ENCODE measurements at regions not wholly inside any gene's neighbourhood (a gene's known extent, or its start where the extent isn't known, plus 50 kb on each side); places are given as distances from the start of the nearest gene placed in this dataset.
"Not testable (repeated sequence)": the region's sequence is repeated elsewhere in the genome, so short reads cannot be mapped to it uniquely, and the experiment has no call there.

DNA sequence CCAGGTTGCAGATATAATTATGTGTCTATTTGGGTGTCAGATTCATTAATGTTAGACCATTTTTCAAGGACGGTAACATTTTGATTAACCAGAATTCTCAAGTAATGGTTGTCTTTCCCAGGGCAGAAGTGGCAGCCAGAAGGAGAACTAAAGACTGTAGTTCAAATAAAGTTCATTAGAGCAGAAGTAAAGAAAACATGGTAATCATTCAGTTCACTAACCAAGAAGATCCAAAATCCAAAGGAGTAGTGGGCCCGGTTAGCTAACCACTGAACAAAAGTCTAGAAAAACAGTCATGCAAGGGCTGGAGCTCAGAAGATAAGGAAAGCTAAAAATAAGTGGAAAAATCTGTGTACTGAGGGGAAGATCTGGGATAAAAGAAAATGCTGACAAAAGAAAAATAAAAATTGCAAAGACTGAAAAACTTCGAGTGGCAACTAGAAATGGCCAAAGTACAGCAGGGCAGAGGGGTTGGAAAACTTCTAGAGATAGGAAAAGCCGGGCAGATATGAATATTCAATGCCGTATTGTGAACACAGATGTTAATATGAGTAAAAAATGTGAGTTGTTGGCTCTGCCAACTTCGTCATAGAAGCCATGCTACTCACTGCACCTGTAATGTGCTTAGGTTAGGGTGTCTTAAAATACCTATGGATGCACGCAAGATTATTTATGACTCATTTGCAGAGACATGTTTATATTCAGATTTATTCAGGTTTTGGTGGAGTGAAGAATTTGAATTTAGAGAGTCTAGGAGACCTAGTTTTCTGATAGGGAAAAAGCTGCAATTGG lies 925.9 kb downstream of the LTN1 start:
- no peak for TF ChIP-seq CTCF (conservative IDR thresholded peaks at IDR 0.05; ENCODE audit: low read depth)
- POLR2A ChIA-PET (ENCODE audit: low non-redundant PET) = no interaction called here
- no peak for DNase-seq (ENCODE audit: low spot score)
- CTCF ChIA-PET = no interaction called here
- no peak overlapping the region for H3K27ac ChIP-seq

DNA sequence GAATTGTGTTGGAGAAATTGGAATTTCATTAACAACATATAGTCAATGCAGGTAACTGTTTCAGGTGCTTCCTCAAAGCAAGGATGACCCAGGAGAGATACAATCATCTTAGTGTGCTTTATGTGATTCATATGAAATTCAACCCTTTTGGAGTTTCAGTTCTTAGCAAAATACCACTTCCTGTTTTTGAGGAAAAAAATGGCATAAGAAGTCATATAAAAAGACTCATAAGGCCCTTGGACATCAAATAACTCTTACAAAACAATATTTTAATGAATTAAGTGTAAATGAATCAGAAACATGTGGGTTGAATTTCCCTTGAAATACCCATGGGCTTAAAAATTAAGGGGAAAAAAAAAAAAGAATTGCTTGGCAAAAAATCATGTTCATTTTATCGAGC lies 926.6 kb downstream of the LTN1 start:
- TF ChIP-seq CTCF (conservative IDR thresholded peaks at IDR 0.05; ENCODE audit: low read depth) = no peak
- no peak overlapping the region for H3K27ac ChIP-seq
- no peak for DNase-seq (ENCODE audit: low spot score)
- ChIA-PET CTCF (no interaction called here), POLR2A (ENCODE audit: low non-redundant PET) (no interaction called here)

GRCh38 chr21:28063241-28064216 lies 929.1 kb downstream of the LTN1 start:
- ChIA-PET POLR2A (ENCODE audit: low non-redundant PET) (no interaction called here), CTCF (interaction anchor here (0.5 kb wide), 1 partner anchor 1126 kb away, joined by 3 read pairs; no protein-coding TSS in a partner anchor)
- no peak for TF ChIP-seq CTCF (conservative IDR thresholded peaks at IDR 0.05; ENCODE audit: low read depth)
- H3K27ac ChIP-seq = no peak overlapping the region
- DNase-seq (ENCODE audit: low spot score) = no peak

DNA sequence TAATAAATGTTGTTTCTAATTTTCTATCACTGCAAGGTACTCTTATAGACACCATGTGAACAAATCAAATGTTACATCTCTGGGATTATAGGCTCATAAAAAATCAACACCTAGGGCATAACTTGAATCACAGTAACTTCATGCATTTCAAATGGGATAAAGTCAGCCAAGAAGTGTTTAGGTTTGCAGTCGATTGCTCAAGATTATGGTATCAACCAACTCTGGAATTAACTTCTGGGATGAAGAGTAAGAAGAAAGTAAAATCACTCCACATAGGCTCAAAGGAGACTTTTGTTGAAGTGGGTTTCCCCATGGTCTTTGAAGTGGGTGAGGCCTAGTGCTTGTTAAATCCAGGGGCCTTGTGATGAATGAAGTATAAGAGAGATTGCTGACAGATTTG lies 939.7 kb downstream of the LTN1 start:
- H3K27ac ChIP-seq; CTCF ChIA-PET; DNase-seq (ENCODE audit: low spot score); POLR2A ChIA-PET (ENCODE audit: low non-redundant PET): not testable (repeated sequence)

DNA sequence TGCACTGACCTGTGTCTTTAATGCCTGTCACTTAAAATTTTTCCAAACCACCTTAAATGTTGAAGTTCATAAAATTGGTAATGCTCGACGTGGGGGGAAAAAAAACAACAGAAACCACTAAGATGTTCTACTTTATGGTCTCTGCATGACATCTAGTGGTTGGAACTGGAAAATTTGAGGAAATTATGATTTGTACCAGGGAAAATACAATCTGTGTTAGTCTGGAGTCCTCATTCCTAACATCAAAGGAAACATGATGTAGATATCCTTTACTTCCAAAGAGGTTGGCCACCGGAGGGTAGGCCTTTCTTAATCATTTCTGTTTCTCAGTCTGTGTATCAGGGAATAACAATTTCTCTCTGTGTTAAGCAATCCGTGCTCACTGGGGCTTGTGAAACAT lies 941.0 kb downstream of the LTN1 start:
- POLR2A ChIA-PET (ENCODE audit: low non-redundant PET); DNase-seq (ENCODE audit: low spot score); CTCF ChIA-PET; H3K27ac ChIP-seq: not testable (repeated sequence)
- TF ChIP-seq CTCF (conservative IDR thresholded peaks at IDR 0.05; ENCODE audit: low read depth) = peak; percentile 39

DNA sequence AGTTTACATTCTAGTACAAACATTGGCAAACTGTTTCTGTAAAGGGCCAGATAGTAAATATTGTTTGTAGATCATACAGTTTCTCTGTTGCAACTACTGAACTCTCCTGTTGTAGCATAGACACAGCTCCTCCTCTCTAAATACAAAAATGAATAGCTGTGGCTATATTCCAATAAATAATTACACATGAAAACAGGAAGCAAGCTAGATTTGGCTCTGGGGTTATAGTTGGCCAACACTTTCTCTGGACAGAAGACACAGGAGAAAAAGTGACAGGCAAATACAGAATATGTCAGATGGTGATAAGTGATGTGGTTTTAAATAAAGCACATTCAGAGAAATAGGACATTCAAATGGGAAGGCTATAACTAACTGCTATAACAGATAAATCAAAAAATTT lies 957.0 kb downstream of the LTN1 start:
- DNase-seq (ENCODE audit: low spot score); H3K27ac ChIP-seq; CTCF ChIA-PET; POLR2A ChIA-PET (ENCODE audit: low non-redundant PET): not testable (repeated sequence)

- DNase-seq (ENCODE audit: low spot score); POLR2A ChIA-PET (ENCODE audit: low non-redundant PET); H3K27ac ChIP-seq; CTCF ChIA-PET: not testable (repeated sequence)
These were observed 957.8 kb downstream of the LTN1 start for GRCh38 chr21:28034916-28035315.

DNA sequence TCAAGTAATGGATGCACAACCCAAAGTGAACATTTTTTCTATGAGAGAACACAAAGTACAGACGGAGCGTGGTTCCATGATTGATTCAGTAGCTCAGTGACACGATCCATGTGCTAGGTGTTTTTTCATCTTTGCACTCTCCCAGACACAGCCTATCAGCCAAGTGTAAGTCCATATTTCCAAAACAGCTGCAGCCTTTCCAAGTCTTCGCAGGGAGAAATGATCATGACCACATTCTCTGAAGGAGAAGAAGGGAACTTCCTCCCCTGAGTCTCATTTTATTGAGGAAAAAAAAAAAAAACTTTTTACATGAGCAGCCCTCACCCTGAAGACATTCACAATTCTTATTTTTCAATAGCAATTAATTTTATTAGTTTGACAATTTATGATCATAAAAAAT lies 958.3 kb downstream of the LTN1 start:
- POLR2A ChIA-PET (ENCODE audit: low non-redundant PET); DNase-seq (ENCODE audit: low spot score): not testable (repeated sequence)
- CTCF ChIA-PET = interaction anchor here (0.6 kb wide), 1 partner anchor 1219 kb away, joined by 3 read pairs; no protein-coding TSS in a partner anchor

DNA sequence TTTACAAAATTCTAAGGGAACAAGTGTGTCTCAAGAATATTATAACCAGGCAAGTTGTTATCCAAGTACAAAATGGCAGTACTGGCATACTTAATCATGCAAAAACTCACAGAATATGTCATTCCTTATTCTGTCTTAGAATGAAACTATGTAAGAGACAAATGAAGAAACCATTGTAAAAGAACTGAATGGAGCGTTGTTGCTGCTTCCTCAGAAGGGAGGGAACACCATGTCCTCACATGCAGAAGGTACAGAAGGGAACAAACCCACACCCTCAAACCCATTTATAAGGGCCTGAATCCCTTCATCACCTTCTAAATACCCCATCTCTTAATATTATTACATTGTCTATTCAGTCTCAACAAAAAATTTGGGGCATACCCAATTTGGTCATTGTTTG lies 960.0 kb downstream of the LTN1 start:
- H3K27ac ChIP-seq; POLR2A ChIA-PET (ENCODE audit: low non-redundant PET); CTCF ChIA-PET; DNase-seq (ENCODE audit: low spot score): not testable (repeated sequence)

More for the DNA sequence above, 958.3 kb downstream of the LTN1 start:
- not testable (repeated sequence) for H3K27ac ChIP-seq

DNA sequence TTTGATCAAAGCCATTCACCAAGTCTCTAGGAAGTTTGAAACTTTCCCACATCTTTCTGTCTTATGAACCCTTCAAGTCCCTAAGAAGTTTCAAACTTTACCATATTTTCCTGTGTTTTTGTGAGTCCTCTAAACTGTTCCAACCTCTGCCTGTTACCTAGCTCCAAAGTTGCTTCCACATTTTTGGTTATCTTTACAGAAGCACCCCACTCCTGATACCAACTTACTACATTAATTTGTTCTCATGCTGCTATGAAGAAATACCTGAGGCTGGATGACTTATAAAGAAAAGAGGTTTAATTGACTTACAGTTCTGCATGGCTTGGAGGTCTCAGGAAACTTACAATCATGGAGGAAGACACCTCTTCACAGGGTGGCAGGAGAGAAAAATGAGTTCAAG lies 961.6 kb downstream of the LTN1 start:
- DNase-seq (ENCODE audit: low spot score); H3K27ac ChIP-seq; POLR2A ChIA-PET (ENCODE audit: low non-redundant PET); CTCF ChIA-PET: not testable (repeated sequence)

Measured in RWPE1 (cell line).